ENCODE measurements at regions not wholly inside any gene's neighbourhood (a gene's known extent, or its start where the extent isn't known, plus 50 kb on each side); places are given as distances from the start of the nearest gene placed in this dataset.
"Not testable (repeated sequence)": the region's sequence is repeated elsewhere in the genome, so short reads cannot be mapped to it uniquely, and the experiment has no call there.

DNA sequence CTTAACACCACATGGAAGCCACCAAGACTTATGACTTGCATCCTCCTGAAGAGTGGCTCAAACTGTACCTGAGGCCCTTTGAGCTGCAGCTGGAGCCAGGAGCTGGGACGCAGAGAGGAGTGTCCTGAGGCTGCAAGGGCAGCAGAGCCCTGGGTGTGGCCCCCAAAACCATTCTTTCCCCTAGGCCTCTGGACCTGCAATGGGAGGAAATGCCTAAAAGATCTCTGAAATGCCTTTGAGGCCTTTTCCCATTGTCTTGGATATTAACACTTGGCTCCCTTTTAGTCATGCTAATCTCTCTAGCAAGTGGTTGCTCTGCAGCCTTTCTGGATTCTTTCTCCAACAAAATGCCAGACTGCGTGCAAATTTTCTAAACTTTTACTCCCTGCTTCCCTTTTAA is 156.1 kb downstream of the SLC38A4 start:
- DNase-seq (ENCODE audit: low spot score), result no peak

DNA sequence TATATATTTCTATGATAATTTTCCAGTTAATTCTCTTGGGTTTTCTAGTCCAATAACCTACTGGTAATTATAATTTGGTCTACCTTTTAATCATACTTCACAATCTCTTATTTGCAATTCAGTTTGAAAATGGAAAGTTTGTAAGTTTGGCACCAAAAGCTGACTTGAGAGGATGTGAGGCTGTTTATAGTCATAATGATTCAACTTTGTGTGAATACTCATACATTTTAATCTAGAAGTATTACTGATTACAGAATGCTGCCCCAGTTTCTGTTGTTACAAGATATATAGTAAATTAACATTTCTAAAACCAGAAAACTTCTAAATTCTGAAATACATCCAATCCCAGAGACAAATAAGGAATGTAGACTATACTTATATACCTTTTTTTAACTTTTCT is 158.2 kb downstream of the SLC38A4 start:
- DNase-seq (ENCODE audit: low spot score), result no peak

DNA sequence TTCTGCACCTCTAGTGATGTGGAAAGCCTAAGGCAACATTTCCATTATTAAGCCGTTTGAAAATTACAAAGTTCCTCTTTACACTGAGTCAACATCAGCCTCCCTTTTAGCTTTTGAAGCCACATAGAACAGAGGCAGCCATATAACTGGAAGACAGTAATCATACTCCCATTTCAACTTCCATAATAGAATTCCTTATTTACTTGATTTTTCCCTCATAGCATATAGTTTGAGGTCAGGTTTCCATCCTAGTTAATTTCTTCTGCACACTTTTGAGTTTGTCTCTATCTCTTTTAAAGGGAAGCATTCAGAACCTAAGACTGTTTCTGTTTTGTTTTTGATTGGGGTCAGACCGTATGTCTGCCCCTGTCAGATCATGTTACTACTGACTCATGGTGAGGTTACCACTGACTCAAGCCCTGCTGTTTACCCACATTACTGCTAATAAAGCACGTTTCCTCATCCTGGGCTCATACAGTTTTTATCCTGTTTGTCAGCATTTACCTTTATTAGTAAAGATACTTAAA is 161.0 kb downstream of the SLC38A4 start:
- peak; percentile 10 for DNase-seq (ENCODE audit: low spot score)

DNA sequence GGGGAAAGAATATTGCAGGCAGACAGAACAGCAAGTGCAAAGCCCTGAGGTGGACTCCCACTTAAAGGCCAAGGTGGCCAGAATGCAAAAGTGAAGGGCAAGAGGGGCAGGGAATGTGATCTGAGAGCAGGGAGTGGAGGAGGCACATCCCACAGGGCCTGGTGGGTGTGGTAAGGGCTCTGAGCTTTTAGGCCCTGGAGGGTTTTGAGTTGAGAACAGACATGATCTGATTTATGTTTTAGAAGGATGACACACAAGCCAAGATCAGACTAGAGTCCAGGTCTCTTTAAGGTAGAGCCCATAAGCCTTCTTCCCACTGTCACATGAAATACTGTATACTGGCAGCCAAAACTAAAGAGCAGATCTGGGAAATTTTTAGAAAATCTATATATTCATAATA is 162.5 kb downstream of the SLC38A4 start:
- DNase-seq (ENCODE audit: low spot score), result no peak

DNA sequence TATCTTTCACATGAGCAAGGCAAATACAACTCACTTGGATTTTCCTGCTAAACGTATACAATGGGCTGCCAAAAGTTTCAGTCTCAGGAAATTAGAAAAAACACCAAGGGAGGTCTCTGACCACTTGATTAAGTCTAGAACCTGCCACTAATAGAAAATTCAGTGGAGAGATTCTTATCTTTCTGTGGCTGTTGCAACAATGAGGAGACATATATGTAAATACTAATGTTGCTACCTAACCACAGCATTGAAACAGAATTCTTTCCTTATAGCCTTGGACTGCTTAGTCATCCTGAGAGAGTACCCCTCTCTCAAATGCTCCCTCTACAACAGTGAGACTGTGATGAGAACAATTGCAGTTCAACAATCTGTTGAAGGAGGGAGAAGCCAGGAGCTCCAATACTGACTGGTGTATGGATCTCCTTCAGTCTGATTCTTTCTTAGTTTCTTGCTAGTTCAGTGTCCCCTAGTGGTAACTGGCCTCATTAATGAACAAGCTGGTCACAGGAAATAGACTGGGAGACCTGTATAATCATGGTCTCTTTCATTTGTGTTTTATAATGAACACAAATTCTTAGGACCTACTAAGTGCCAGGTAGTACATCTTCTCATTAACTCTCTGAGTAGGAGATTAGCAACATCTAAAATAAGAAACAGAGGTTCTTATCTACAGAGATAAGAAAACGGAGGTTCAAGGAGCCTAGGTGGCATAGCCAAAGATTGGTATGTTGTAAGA is 164.5 kb downstream of the SLC38A4 start:
- DNase-seq (ENCODE audit: low spot score), result peak; percentile 51

DNA sequence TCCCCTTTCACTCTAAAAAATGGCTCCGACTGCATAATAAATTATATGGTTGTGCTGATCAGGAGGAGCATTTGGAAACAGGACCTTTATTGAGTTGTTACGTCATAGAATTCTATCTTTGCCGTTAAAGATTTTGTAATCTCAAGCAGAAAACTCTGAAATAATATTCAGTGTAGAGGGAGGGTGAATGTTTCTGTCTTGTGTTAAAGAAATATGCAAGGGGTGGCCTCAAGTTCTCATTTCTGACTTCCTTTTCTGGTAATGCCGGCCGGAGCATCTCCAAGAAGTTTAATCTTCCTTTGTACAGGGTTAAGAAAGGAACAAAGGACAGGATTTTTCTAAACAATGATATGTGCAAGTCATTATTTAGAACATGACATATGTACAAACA is 165.1 kb downstream of the SLC38A4 start:
- no peak for DNase-seq (ENCODE audit: low spot score)

DNA sequence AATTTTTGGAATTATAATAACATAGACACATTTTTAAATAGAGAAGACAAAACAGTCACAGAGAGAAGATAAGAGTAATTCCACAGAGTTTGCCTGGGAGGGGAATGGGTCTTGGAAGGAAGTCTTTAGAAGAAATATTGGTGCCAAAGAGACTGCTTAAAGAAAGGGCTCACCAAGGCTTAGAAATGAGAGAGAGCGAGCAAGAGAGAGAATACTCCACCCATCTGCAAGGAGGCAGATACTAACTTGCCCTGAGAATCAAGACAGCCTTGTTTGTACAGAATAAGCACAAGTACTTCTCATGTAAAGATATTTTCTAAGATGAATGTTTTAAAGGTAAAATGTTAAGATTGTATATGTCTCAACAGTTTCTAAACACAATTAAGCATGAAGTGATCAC is 165.5 kb downstream of the SLC38A4 start:
- no peak for DNase-seq (ENCODE audit: low spot score)

DNA sequence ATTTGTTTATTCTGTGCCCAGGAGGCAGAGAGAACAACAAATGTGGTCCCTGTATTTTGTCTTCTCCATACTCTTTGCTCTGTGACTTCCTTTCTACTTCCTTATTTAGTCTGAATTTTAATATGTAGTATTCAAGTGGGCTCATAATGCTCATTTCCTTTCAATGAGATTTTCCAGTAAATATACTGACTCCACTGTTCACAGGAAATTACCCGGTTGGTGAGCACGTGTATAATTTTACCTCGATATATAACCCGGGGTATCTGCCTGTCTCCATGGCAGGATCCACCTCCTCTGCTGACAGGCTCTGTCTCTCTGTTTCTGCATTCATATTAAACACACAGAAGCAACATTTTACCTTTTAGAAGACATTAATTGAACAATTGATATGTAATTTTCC is 166.0 kb downstream of the SLC38A4 start:
- no peak for DNase-seq (ENCODE audit: low spot score)

DNA sequence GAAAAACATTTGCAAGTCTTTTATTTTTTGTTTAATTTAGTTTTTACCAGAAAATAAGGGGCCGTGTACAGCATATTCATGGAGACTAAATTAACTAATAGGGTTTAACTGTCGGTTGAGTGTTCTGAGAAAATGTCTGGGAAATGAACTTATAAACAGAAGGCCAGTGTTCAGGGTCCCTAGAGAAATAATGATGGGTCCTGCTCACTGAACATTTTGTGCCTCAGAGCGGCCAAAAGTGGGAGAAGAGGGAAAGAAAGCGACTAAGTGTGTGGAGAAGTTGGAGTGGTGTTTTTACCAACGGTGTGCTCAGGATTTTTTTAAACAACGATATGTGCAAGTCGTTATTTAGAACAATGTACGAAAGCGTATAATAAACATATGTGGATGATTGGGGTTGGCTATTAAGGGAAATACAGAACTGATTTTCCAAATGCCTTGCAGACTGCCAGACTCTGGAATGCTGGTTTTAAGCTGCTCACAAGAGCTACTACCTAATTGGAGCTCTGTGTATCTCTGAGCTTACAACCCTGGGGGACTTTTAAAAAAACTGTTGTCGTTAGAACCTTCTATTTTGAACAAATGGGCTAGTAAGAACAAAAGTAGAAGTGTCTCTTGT is 166.7 kb downstream of the SLC38A4 start:
- DNase-seq (ENCODE audit: low spot score), result no peak

DNA sequence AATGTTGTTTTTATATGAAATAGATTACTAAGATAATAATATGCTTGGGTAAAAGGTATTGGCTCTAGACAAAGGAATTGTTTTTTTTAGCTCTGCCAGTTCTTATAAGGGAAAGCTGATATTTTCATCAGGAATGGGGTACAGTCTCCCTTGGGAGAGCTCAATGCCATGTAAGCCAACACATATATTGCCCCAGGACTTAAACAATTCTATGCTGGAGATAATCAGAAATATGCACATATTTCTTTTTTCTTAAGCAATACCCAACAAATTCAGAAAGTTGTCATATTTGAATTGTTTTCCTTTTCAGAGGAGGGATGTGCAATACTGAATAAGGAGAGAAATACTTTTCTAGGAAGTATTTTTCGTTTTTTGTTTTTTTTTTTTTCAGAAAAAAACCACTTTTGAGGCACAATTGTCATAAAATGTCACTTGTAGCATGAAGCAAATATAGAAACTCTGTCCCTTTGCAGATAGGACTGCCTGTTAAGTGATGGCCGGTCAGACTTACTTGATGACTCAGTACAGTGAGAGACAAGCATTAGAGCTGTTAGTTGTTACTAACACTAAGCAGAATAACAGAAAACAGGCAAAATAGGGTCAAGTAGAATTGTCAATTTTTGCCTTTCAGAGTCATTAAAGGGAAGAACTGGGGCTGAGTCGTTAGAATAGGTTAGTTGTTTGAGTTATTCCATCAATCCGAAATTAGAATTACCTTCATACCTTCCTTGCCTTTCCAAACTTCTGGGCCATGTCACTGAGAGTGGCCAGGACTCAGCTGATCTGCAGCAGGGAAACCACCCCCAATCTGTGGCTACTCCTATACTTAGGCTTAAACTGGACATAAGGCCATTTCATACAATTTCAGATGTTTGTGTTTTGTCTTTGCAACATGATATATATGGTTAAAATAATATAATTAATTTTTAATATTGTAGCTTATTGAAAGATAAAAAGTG is 168.1 kb downstream of the SLC38A4 start:
- DNase-seq (ENCODE audit: low spot score), result no peak

DNA sequence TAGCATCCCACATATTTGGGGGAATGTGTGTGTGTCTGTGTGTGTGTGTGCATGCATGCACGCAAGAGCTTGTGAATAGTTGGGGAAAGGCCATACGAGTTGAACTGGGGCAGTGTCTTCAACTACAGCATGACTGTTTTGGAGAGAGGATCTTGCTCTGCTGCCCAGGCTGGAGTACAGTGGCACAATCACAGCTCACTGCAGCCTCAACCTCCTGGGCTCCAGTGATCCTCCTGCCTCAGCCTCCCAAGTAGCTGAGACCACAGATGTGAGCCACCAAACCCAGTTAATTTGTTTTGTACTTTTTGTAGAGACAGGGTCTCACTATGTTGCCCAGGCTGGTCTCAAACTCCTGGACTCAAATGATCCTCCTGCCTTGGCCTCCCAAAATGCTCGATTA is 169.8 kb downstream of the SLC38A4 start:
- not testable (repeated sequence) for DNase-seq (ENCODE audit: low spot score)

DNA sequence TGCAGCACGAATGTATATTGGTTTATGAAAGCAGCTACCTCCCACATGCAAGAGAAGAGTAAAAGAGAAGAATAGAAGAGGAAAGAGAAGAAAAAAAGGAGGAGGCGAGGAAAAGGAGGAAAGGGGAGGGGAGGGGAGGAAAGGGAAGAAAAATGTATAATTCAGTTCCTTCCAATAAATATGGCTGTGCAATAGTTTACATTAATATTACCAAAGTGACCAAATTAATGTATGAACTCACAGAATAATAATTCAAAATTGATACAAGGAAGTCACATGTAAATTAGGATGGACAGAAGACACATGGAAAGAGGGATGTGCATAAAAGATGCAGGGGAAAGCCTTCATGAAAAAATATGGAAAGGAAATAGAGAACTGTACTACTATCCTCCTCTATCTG is 172.5 kb downstream of the SLC38A4 start:
- no peak for DNase-seq (ENCODE audit: low spot score)

DNA sequence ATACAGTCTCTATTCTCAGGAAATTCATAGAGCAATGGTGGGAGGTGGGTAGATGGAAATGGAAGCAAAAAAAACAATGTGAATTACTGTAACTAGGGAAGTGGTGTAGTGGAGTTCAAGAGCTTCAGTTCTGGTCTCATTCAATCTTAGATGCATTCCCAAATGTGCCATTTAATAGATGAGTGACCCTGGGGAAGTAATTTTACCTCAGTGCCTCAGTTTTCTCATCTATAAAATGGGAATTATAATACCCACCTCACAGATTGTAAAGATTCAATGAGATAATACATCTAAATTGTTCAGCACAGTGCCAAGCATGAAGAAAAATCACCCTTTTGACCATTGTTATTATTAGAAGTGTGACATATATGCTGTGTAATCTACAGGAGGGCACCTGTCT is 173.1 kb downstream of the SLC38A4 start:
- DNase-seq (ENCODE audit: low spot score), result no peak

DNA sequence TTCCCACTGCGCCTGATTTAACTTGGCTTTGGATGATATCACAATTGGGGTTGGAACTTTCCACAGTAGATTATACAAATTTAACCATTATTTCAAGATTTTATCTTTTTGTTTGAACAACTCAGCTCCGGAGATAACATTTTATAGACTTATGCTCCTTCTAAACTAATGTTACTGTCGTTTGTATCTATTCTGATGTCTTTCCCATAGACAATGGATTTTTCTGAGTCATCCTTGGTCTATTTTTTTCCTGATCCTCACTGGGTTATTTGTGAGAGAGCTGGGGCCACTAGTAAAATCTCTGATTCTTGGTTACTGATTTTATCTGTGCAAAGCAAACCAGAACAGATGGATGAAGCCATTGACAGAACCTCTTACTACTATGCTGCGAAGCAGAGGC is 175.1 kb downstream of the SLC38A4 start:
- DNase-seq (ENCODE audit: low spot score), result no peak

DNA sequence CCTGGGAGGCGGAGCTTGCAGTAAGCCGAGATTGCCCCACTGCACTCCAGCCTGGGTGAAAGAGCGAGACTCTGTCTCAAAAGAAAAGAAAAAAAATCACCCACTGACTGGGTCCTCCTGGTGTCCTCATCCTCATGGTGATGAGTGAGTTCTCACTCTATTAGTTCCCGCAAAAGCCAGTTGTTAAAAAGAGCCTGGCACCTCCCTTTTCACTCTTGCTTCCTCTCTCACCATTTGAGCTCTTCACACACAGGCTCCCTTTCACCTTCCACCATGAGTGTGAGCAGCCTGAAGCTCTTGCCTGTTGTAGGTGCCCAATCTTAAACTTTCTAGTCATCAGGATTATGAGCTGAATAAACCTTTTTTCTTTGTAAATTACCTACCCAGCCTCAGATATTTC is 176.4 kb downstream of the SLC38A4 start:
- DNase-seq (ENCODE audit: low spot score), result no peak

DNA sequence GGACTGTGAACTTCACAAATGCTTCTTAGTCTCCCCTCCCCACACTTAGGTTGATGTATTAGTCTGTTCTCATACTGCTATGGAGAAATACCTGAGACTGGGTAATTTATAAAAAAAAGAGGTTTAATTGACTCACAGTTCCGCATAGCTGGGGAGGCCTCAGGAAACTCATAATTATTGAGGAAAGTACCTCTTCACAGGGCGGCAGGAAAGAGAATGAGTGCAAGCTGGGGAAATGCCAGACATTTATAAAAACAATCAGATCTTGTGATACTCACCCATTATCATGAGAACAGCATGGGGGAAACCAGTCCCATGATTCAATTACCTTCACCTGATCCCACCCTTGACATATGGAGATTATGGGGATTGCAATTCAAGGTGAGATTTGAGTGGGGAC is 178.8 kb downstream of the SLC38A4 start:
- DNase-seq (ENCODE audit: low spot score), result no peak

DNA sequence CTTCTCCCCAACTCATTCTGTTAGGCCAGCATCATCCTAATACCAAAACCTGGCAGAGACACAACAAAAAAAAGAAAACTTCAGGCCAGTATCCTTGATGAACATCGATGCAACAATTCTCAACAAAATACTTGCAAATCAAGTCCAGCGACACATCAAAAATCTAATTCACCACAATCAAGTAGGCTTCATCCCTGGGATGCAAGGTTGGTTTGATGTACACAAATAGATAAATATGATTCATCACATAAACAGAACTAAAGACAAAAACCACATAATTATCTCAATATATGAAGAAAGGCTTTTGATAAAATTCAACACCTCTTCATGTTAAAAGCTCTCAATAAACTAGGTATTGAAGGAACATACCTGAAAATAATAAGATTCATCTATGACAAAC is 184.1 kb downstream of the SLC38A4 start:
- not testable (repeated sequence) for DNase-seq (ENCODE audit: low spot score)

DNA sequence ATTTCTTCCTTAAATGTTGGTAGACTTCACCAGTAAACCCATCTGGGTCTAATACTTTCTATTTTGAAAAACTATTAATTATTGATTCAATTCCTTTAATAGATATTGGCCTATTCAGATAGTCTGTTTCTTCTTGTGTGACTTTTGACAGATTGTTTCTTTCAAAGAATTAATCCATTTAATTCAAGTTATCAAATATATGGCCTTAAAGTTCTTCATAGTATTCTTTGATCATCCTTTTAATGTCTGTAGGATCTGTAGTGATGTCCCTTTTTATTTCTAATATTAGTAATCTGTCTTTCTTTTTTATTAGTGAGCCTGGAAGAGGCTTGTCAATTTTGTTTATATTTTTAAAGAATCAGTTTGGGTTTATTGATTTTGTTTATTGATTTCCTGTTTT is 190.0 kb downstream of the SLC38A4 start:
- DNase-seq (ENCODE audit: low spot score), result no peak

DNA sequence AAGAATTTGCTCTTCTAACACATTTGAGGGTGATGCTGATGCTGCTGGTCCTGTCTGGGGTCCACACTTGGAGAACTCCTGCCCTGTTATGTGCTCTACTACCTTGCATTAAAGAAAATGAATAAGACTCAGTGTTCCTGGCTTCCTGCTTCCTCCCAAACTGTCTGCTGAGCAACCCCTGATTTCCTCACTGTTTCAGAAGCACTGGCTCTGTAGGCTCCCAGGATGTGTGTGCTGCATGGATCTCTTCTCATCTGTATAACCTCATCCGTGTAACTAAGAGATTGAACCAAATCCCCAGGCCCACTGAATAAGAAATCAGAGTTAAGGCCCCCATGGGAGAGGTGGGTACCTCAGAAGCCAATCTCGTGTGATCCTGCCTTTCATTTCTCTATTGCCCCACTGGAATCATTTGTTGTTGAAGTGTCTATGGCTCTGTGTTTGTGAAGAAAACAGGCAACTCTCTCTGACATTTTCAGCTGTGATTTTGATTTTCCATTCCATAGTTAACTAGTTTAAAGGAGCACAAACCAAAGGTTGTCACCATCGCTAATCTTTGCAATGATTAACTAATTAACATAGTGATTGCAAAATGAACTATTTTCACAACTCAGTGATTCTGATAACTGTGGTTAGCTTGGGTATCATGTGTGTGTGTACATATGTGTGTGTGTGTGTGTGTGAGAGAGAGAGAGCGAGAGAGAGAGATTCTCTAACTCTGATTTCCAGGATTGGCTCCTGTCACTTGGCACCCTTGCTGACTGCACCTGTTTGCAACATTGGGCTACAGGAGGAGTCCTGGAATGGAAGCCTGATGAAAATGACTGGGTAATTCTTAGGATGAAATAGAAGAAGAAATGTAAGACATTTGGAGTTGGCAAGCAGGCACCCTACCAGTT is 196.2 kb downstream of the SLC38A4 start:
- no peak for DNase-seq (ENCODE audit: low spot score)

DNA sequence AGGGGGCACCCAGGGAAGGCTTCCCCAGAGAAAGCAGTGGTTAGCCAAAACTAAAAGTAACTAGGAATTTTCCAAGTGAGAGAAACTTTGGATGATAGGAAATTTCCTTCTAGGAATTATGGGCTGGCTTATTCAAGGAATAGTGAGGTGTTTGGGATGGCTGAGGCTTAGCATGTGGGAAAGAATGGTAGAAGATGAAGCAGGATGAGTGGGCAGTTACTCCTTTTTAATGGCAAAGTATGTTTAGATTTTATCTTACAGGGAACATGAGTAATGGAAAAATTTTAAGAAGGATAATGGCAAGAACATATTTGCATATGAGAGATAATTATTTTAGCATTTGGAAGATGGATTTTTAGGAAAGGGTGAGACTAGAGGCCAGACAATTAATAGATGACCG is 197.6 kb downstream of the SLC38A4 start:
- no peak for DNase-seq (ENCODE audit: low spot score)

DNA sequence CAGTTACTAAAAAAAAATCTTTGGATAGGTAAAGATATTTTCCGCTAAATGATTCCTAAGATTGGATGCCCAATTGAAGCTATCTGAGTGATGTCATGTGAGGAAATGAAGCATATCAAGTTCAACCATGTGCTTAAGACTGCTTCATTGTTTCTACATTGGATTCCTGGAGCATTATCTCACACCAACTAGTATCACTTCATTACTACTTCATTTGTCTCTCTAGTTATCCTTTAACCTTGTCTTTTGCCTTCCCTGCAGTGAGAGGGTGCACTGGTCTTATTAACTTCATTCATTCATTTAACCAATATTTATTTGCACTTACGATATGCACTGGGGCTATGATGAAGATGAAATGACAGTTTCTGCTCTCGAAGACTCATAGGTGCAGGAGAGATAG is 198.1 kb downstream of the SLC38A4 start:
- DNase-seq (ENCODE audit: low spot score), result no peak

DNA sequence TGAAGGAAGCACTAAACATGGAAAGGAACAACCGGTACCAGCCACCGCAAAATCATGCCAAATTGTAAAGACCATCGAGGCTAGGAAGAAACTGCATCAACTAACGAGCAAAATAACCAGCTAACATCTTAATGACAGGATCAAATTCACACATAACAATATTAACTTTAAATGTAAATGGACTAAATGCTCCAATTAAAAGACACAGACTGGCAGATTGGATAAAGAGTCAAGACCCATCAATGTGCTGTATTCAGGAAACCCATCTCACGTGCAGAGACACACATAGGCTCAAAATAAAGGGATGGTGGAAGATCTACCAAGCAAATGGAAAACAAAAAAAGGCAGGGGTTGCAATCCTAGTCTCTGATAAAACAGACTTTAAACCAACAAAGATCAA is 206.3 kb downstream of the SLC38A4 start:
- DNase-seq (ENCODE audit: low spot score), result not testable (repeated sequence)

All from CD4-positive, alpha-beta T cell treated with Interleukin-2 at 100 ng/mL for 4 hours (primary cell).